Frontal cortex (tissue), 3 donors: ENCODE measurements at regions not wholly inside any gene's neighbourhood (a gene's known extent, or its start where the extent isn't known, plus 50 kb on each side); places are given as distances from the start of the nearest gene placed in this dataset.
"Not testable (repeated sequence)": the region's sequence is repeated elsewhere in the genome, so short reads cannot be mapped to it uniquely, and the experiment has no call there.

Source experiments
- DNase-seq, 2 donors: peaks; one replicate each; pipeline ENCODE4 v3.0.0; 2012; ENCODE audit warnings: low spot score in 2 of 2
- FAIRE-seq: peaks from 2 replicates; lab custom pipeline; 2012; peaks lifted over from hg19 to GRCh38; lab: Jason Lieb, UNC
- donor health status: control.
- donor health status: control.
- donor health status: control.

- FAIRE-seq: no peak
Measured at GRCh38 chr22:44632541-44633396, 69.2 kb upstream of the PRR5 start.

GRCh38 chr22:44630826-44631225 is 71.2 kb upstream of the PRR5 start:
- DNase-seq (no peak), FAIRE-seq (no peak)

More at GRCh38 chr22:44632541-44633396, 69.2 kb upstream of the PRR5 start:
- DNase-seq: no peak

GRCh38 chr22:44628835-44629234 is 73.2 kb upstream of the PRR5 start:
- no peak for DNase-seq
- FAIRE-seq: no peak

GRCh38 chr22:44628273-44628672 is 73.7 kb upstream of the PRR5 start:
- no peak for FAIRE-seq

GRCh38 chr22:44627521-44628139 is 74.4 kb upstream of the PRR5 start:
- FAIRE-seq: no peak
- DNase-seq: no peak

More at GRCh38 chr22:44628273-44628672, 73.7 kb upstream of the PRR5 start:
- DNase-seq: no peak

- no peak for FAIRE-seq
- peak; percentile 69 to 85 for DNase-seq
Measured at GRCh38 chr22:44625981-44626687, 75.9 kb upstream of the PRR5 start.

GRCh38 chr22:44625421-44625760 is 76.6 kb upstream of the PRR5 start:
- FAIRE-seq (no peak), DNase-seq (no peak)

- no peak for FAIRE-seq
- DNase-seq: no peak
Measured at GRCh38 chr22:44624689-44625420, 77.1 kb upstream of the PRR5 start.

GRCh38 chr22:44623771-44624510 is 78.1 kb upstream of the PRR5 start:
- FAIRE-seq (no peak), DNase-seq (no peak)

GRCh38 chr22:44622679-44623078 is 79.3 kb upstream of the PRR5 start:
- FAIRE-seq (no peak), DNase-seq (no peak)

GRCh38 chr22:44622147-44622427 is 79.9 kb upstream of the PRR5 start:
- DNase-seq (peak in 1 of 2 donors; percentile 49), FAIRE-seq (no peak)

- FAIRE-seq (no peak), DNase-seq (no peak)
Measured at GRCh38 chr22:44621401-44622146, 80.4 kb upstream of the PRR5 start.

- FAIRE-seq (no peak), DNase-seq (no peak)
Measured at GRCh38 chr22:44620841-44621257, 81.2 kb upstream of the PRR5 start.

GRCh38 chr22:44620129-44620840 is 81.7 kb upstream of the PRR5 start:
- FAIRE-seq (no peak), DNase-seq (peak in 1 of 2 donors; percentile 59)

- FAIRE-seq, DNase-seq: not testable (repeated sequence)
Measured at GRCh38 chr22:44619560-44620128, 82.4 kb upstream of the PRR5 start.

- DNase-seq, FAIRE-seq: not testable (repeated sequence)
Measured at GRCh38 chr22:44618910-44619309, 83.1 kb upstream of the PRR5 start.

- DNase-seq (no peak), FAIRE-seq (no peak)
Measured at GRCh38 chr22:44618400-44618799, 83.6 kb upstream of the PRR5 start.

- DNase-seq (no peak), FAIRE-seq (no peak)
Measured at GRCh38 chr22:44617828-44618227, 84.2 kb upstream of the PRR5 start.
